NCI-H345 treated with DMSO at 0.1 percent for 48 hours (cell line): ENCODE measurements at regions not wholly inside any gene's neighbourhood (a gene's known extent, or its start where the extent isn't known, plus 50 kb on each side); places are given as distances from the start of the nearest gene placed in this dataset.
"Not testable (repeated sequence)": the region's sequence is repeated elsewhere in the genome, so short reads cannot be mapped to it uniquely, and the experiment has no call there.

Source experiments
- DNase-seq: peaks from one replicate; lab custom pipeline; 2025; ENCODE audit not compliant: unreplicated experiment; lab: John Stamatoyannopoulos, UW

- DNase-seq, result no peak
Measured at GRCh38 chr14:61168141-61168540, 113.0 kb downstream of the TMEM30B start.

GRCh38 chr14:61167642-61168041 is 113.5 kb downstream of the TMEM30B start:
- DNase-seq, result no peak

GRCh38 chr14:61160798-61161197 is 120.3 kb downstream of the TMEM30B start:
- DNase-seq, result no peak

GRCh38 chr14:61154641-61155040 is 126.5 kb downstream of the TMEM30B start:
- no peak for DNase-seq

- no peak for DNase-seq
Measured at GRCh38 chr14:61153914-61154545, 127.1 kb downstream of the TMEM30B start.

GRCh38 chr14:61153431-61153830 is 127.7 kb downstream of the TMEM30B start:
- no peak for DNase-seq

GRCh38 chr14:61152851-61153364 is 128.2 kb downstream of the TMEM30B start:
- no peak for DNase-seq

GRCh38 chr14:61151251-61151650 is 129.9 kb downstream of the TMEM30B start:
- no peak for DNase-seq

- DNase-seq, result no peak
Measured at GRCh38 chr14:61150851-61151250, 130.3 kb downstream of the TMEM30B start.

- no peak for DNase-seq
Measured at GRCh38 chr14:61149896-61150295, 131.2 kb downstream of the TMEM30B start.

GRCh38 chr14:61148742-61149350 is 132.3 kb downstream of the TMEM30B start:
- no peak for DNase-seq

GRCh38 chr14:61147831-61148549 is 133.1 kb downstream of the TMEM30B start:
- no peak for DNase-seq

GRCh38 chr14:61147381-61147821 is 133.7 kb downstream of the TMEM30B start:
- no peak for DNase-seq

GRCh38 chr14:61146899-61147298 is 134.2 kb downstream of the TMEM30B start:
- DNase-seq, result no peak

GRCh38 chr14:61145903-61146481 is 135.1 kb downstream of the TMEM30B start:
- no peak for DNase-seq

GRCh38 chr14:61145034-61145902 is 135.9 kb downstream of the TMEM30B start:
- peak; percentile 49 for DNase-seq

- not testable (repeated sequence) for DNase-seq
Measured at GRCh38 chr14:61144117-61145033, 136.8 kb downstream of the TMEM30B start.

GRCh38 chr14:61140872-61141271 is 140.3 kb downstream of the TMEM30B start:
- no peak for DNase-seq

GRCh38 chr14:61140271-61140670 is 140.9 kb downstream of the TMEM30B start:
- no peak for DNase-seq
